Fibroblast of skin of back (primary cell): ENCODE measurements at regions not wholly inside any gene's neighbourhood (a gene's known extent, or its start where the extent isn't known, plus 50 kb on each side); places are given as distances from the start of the nearest gene placed in this dataset.
"Not testable (repeated sequence)": the region's sequence is repeated elsewhere in the genome, so short reads cannot be mapped to it uniquely, and the experiment has no call there.

Source experiments
- DNase-seq: peaks from one replicate; pipeline ENCODE4 v3.0.0-alpha.2; 2013

DNA sequence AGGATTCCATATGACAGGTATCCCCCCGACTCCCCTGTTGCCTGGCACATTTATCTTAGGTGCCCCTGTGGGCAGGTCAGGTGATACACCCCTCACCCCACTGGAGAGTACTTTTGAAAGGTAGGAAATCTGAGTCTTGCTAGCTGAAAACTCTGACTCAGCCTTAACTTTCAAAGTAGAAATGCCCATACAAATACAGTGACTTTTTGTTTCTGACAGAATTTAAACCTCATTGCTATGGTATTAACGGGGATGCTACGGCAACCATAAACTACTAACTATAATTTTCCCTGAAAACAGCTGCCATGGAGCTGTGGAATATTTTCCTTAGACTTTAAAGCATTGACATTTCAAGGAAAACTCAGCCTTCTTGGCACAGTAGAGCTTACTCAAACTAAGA lies 536.0 kb downstream of the RFPL4B start:
- peak; percentile 40 for DNase-seq

DNA sequence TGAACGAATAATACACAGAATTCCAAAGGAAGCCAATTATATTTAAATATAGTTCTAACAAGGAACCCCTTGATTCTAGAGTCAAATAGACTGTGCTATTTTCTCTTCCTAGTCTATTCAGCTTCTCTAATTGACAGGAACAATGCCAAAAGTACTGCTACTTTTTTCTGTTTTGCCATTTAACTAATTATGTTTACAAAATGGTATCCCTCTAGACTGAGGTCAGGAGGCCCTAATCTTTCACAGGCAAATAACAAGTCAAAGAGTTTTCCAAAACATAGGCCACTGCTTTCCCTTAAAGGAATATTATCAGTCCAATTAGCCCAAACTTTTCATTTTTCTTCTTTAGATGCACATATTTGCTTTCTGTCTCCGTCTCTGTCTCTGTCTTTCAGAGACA lies 539.3 kb downstream of the RFPL4B start:
- DNase-seq = no peak

DNA sequence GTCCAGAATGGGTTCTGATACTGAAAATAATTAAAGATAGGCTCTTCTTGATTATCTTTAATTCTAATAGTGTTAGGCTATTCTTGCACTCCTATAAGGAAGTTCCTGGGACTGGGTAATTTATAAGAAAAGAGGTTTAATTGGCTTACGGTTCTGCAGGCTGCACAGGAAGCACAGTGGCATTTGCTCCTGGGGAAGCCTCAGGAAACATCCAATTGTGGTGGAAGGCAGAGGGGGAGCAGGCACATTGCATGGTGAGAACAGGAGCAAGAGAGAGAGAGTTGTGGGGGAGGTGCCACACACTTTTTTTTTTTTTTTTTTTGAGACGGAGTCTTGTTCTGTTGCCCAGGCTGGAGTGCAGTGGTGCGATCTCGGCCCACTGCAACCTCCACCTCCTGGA lies 540.3 kb downstream of the RFPL4B start:
- not testable (repeated sequence) for DNase-seq

DNA sequence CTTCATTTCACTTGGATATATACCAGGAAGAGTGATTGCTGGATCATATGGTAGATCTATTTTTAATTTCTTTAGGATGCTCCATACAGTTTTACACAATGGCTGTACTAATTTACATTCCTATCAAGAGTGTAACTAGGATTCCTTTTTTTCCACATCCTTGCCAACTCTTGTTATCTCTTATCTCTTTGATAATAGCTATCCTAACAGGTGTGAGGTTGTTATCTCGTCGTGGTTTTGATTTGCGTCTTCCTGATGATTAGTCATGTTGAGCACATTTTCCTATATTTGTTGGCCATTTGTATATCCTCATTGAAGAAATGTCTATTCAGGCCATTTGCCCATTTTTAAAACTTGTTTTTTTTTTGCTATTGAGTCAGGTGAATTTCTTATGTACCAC lies 552.4 kb downstream of the RFPL4B start:
- no peak for DNase-seq

DNA sequence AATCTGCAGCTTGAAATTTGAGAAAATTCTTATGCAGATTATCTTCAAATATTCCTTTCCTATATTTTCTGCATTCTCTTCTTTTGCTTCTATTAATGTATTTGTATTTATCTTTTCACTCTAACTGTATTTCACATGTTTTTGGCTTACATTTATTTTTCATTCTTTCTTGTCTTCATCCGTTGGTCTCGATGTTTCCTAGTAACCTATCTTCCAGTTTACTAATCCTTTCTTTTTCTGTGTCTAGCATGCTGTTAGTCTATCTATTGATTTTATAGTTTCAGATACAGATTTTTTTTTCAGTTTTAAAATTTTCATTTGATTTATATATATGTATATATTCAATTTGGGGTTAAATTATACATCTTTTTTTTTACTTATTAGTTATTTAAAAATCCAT lies 556.2 kb downstream of the RFPL4B start:
- DNase-seq = no peak

DNA sequence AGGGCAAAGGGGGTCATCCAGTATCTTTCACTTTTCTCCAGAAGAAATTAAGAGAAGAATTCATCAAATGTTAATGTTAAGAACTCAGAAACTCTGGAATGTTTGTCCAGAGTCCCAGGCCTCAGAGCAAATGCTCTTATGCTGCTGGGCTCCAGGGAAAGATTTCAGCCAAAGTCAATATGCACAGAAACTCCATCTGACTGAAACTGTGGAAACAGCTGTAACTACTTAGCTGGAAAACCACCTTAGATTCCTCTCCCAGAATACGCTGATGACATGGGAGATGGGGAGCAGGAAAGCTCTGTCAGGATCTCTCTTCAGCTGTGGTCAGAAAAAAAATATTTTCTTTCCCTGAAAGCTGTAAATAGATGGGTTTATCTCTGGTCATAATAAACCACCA lies 559.6 kb downstream of the RFPL4B start:
- peak; percentile 97 for DNase-seq

DNA sequence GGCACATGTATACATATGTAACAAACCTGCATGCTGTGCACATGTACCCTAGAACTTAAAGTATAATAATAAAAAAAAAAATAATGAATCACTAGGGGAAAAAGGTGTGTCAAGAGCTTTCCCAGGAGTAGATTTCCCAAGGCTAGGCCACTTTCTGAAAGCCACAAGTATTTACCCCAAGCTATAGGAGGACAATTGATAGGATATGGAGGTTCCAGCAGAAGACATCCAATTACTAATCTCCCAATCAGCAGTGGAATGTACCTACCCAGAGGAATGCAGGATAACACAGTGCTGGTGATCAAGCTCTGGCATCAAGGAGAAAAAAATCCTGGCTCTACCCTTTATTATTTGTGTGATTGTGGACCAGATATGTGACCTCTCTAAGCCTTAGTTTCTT lies 562.7 kb downstream of the RFPL4B start:
- DNase-seq = peak; percentile 44

DNA sequence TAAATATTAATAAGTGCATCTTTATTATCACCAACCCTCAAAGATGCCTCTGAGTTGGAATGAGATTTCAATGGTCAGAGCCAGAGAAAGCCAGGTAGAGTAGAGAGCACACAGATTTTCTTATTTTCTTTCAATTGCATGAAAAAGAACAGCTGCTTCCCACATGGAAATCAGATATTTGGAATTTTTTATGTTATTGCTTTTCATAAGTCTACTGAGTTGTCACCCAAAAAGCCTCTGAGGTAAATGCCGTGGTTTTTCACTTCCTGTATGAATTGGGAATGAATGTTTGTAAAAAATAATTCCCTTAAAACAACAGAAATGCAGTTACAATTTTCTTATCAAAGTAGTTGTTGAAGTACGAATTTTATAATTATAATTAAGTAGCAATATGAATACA lies 563.1 kb downstream of the RFPL4B start:
- DNase-seq = peak; percentile 61

DNA sequence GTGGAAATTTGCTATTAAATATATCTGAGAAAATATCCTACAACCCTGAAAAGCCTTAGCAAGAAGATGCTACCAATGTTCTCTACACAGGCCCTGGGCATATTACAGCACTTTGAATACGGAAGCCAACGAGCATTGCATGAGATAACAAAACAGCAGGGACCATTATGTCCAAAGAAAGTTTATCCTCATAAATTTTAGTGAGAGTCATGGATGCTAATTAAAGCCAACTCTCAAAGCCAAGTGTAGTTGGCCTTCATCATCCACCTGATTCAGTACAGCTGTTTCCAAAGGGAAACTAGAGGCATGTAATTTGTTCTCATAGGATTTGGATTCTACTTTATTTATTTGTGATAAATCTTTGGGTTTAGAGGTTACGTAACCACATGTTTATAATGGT lies 564.8 kb downstream of the RFPL4B start:
- DNase-seq = no peak

DNA sequence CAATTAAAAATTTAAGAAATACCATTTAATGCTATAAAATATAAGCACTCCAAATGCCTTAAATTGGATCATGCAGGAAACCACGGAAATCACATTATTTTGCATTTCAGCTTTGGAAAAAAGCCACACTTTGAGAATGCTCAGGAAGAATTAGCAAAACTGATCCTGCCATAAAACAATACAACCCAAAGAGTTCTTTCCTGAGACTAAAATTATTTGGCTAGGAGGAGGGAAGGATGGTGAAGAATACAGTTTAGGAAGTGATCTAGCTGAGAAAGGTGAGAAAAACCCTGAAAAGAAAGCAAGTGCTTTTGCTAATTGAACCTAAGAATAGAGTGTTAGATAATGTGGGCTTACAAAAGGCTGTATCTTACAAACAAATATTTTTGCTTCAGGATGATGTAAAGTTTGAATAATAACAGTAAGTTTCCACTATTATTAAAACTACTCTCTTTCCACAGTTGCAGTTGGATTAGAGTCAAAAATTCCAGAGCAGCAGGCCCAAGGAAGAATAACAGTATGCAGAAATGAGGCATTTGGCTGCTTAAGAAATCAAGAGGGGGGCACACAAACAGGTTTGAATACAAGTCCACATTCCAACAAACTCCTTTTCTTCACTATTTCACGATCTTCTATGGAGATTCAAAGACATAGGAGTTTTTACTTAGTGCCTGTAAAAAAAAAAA lies 565.4 kb downstream of the RFPL4B start:
- DNase-seq = peak; percentile 81

DNA sequence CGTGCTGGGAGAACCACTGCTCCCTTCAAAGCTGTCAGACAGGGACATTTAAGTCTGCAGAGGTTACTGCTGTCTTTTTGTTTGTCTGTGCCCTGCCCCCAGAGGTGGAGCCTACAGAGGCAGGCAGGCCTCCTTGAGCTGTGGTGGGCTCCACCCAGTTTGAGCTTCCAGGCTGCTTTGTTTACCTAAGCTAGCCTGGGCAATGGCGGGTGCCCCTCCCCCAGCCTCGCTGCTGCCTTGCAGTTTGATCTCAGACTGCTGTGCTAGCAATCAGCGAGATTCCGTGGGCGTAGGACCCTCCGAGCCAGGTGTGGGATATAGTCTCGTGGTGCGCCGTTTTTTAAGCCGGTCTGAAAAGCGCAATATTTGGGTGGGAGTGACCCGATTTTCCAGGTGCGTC lies 572.6 kb downstream of the RFPL4B start:
- not testable (repeated sequence) for DNase-seq

DNA sequence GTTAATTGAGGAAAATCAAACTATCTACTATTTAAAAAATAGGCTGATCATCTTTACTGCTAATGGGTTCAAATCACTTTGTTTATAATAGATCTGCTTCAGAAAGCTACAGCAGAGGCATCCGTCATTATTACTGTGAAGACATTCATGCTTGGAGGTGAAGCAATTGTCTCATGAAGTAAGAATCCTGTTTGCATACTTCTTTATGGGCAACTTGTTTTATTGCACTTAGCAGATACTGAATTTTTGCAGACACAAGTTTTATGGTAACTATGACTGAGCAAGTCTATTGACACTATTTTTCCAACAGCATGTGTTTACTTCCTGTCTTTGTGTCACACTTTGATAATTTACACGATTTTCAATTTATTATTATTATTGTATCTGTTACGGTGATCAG lies 573.9 kb downstream of the RFPL4B start:
- no peak for DNase-seq

DNA sequence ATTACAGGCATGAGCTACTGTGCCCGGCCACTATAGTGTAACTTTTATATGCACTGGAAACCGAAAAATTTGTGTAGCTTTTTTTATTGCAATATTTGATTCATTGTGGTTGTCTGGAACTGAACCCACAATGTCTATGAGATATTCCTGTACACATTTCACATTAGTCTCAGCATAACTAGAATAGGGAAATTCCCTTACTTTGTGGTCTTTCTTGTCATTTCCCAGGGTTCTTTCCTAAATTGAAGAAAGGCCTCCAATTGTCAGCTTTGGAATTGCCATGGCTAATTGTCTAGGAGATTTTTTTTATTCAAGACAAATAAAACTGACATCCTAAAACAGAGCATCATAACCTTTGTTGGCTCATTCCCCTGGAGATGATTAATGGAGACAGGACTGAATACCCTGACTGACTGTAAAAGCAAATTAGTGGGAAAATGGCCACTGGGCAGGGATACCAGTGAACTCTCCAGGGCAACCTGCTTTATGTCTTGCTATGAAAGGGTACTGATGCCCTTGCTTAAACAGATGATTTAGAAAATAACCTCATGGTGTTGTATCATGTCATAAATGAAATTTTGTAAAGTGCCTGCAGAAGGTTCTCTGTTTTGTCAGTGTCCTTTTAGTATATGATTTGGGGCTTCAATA lies 576.9 kb downstream of the RFPL4B start:
- no peak for DNase-seq

DNA sequence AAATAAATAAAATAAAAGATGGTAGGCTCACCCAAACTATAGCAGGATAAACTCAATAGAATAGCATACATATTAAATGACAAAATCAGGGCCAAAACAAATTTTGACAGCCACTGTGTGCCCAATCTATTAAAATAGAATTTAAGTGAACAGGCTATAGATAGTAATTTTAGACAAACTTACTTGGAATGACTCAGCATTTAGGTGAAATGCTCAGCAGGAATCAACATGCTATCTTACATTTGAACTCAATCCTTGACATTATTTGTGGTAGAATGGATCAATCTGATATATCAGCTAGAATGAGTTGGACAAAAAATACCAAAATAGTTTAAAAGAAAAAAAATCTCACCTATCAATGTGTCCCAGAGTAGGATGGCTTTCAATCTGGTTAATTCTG lies 578.6 kb downstream of the RFPL4B start:
- no peak for DNase-seq

DNA sequence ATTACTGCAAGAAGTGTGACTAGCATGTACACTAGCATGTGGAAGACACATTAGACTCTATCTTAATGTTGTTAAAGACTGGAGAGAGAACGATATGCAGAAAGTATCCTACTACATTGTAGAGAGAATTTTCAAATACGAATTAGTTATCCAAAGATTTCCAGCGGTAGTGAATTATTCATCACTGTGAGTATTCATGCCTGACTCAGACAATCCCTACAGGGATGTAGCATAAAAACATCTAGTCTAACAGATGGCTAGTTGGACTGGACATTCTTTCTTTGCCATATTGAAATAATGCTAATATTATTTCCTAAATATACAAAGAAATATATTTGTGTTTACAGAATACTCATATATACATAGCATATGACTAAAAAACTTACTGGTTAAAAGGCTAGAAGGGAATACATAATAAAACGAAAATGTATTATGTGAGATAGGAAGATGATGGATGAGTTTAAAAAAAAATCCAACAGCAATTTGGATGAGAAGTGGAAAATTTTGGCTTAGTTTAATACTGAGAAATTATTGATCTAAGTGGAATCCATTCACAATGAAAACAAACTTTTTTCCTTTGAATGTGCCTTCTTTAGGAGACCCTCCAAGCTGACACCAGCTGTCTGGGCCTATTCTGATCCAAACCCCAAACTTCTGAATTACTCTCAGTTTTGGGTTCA lies 580.7 kb downstream of the RFPL4B start:
- peak; percentile 42 for DNase-seq

DNA sequence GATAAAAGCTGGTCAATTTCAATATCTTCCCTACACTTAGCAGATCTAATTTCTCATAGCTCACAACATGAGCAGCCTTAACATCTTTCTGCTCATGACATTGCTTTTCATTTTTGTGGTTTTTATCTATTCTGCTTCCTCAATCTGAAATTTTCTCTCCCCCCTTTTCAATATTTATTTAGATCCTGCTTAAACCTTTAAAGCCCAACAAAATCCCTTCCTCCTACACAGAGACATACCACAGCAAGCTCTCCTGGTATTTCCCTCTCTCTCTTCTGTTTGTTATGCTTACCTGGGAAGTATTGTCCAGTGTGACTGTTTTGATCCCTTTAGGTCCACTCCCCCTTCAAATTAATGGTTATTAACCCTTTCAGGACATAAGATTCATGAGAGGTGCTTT lies 582.5 kb downstream of the RFPL4B start:
- DNase-seq = peak; percentile 60

DNA sequence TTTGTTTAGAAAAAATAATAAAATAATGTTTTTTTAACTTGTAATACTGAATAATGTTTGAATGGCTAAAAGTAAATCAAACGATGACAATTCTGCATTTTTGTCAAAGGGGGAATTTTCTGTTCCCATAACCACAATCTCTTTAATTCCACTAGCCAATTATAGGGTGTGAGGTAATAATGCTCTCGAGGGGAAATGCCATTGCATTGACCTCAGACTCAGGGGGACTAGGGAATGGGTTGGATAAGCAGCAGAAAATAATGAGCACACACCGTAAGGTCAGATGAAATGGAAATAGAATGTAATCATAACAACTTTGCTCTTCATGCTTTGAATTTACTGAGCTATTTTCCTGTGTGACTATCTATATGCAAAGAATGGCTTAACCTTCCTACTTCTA lies 584.7 kb downstream of the RFPL4B start:
- DNase-seq = peak; percentile 90

DNA sequence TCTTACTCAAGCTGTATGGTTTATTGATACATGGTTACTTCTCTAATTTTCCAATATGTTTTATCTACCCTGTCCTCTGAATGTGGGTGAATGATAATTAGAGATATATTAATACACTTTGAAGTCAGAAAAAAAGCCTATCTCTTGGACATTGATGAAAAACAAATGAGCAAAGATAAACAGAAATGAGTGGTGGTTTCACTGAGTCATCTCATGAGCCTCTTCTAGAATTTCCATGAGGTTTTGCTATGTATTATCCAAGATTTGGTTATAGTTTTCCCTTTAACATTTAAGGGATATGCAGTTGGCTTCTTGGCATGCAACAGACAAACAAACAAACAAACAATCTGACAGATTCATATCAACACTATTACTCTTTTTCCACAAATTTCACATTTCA lies 586.8 kb downstream of the RFPL4B start:
- peak; percentile 33 for DNase-seq

DNA sequence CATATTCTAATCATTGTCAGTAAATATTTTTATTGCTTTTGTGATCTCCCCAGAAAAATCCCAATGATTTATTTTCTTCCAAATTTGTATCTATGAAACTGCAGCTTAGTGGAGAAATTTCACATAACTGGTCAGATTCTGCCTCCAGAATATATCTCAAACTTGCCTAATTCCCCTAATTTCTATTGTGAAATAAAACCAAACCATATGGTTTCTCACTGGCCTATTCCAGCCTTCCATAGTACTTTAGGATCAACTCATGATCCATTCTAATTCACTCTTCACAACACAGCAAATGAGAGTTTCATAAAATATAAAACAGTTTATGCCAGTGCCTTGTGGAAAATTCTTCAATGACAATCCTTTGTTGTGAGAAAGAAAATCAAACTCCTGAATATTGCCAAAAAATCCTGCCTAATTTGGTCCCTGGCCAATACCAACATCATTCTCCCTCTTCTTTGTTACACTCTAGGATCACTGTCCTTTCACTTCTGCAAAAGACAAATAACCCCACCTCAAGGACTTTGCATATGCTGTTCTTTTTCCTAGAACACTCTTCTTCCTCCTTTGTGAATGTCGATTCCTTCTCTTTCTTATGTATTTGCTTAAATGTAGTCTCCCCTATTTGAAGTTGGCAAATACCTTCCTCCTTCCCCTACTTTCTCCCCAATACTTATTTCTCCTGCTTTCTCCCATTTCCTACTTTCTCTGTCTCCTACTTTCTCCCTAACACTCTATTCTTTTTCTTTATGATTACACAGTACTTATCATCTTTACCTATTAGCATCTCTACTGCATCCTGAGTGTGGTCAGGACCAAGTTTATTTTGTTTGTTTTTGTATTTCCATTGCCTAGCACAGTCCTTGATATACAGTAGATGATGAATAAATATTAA lies 587.5 kb downstream of the RFPL4B start:
- DNase-seq = no peak

DNA sequence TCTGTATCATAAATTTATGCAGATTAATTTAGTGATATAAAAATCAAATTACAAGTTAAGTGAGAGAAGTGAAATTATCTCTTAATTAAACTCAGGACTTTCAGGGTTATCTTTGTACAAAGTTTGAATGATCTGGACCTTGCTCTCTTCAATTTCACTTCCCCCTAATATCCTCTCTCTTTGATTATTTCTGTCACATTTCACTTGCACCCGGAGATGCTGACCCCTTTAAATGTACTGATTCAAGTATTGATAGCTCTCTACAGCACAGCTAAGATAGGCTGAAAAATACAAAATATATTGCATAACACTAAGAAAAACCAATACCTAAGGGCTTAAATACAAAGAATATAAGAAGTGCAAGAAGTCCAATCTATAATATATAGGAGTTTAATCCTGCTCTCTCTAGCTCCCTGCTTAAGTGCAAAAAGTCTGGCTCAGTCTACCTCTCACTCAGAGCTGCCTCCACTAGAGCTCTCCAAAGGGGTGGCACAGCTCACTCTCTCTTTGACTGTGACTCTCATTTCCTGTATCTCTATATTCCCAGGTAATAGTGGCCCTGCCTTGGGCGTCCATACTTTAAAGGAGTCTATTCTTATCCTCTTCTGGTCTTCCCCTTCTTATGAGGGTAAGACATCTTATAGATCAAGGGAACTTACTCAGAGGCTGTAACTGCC lies 588.4 kb downstream of the RFPL4B start:
- DNase-seq = no peak

DNA sequence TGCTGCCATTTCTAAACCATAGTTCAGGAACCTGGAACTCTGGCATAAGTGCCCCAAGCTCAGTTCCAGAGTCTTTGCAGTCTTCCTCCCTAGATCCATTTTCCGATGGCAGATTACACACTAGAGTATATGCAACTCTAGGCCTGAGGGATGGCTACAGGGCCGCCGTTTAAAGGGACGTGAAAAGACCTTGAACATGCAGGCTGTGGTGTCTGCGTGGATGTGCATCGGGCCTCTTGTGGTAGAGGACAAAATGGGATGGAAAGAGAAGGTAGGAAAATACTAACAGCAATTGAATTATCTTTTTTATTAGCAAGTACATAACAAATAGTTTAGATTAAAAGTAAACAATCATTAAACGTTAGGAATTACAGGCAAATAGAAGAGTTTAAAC lies 588.9 kb downstream of the RFPL4B start:
- DNase-seq = no peak

DNA sequence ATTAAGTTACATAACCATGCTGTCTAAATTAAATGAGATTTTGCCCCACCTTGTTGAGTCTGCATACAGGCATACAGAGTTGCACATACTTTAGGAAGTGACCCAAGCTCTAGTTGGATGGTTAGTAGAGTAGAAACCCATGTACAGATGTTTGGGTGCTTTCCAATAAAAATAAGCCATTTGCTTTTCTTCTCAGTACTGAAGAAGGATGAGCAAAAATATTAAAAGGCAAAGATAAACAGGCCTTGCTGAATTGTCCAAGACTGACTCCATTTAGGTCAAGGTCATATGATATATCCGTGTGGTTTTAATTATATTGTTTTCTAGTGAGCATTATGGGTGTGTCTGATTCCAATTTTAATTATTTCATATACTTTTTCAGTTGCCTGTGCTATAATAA lies 589.4 kb downstream of the RFPL4B start:
- DNase-seq = peak; percentile 68
